OCI-LY7 (cell line): ENCODE measurements at regions not wholly inside any gene's neighbourhood (a gene's known extent, or its start where the extent isn't known, plus 50 kb on each side); places are given as distances from the start of the nearest gene placed in this dataset.

Source experiments
- BruUV-seq: library from RNA; stranded (reverse); fragments of 400-500 nt; replicated peaks from 2 replicates; lab custom pipeline; 2021; lab: Mats Ljungman, UMichigan
- CTCF ChIA-PET: fragments of 300-600 bp; sonication (Branson Sonifier 250); formaldehyde crosslinking; loops from one replicate; lab custom pipeline; 2022; ENCODE audit warnings: antibody characterized with exemption; ENCODE audit not compliant: unreplicated experiment; lab: Charles Lee
- POLR2A ChIA-PET: fragments of 300-600 bp; sonication (Branson Sonifier 250); formaldehyde crosslinking; loops from one replicate; lab custom pipeline; 2022; ENCODE audit warnings: antibody characterized with exemption; lab: Charles Lee
- DNase-seq: peaks from one replicate; pipeline ENCODE4 v3.0.0-alpha.2; 2015; ENCODE audit warnings: low spot score
- H2AFZ ChIP-seq: fragments of 200-600 bp; sonication (generic), shearing (Covaris generic); 2 replicates; pipeline ENCODE4 v1.6.1; 2014; ENCODE audit warnings: mild to moderate bottlenecking, antibody characterized with exemption, low read length, moderate library complexity
- H3K27ac ChIP-seq: fragments of 200-600 bp; sonication (generic); 2 replicates; pipeline ENCODE4 v1.5.1; 2014; ENCODE audit warnings: mixed run types, low read depth, mild to moderate bottlenecking, moderate library complexity, low read length, inconsistent platforms; ENCODE audit not compliant: poor library complexity, severe bottlenecking
- H3K36me3 ChIP-seq: fragments of 200-600 bp; sonication (generic); 2 replicates; pipeline ENCODE4 v1.6.1; 2014; ENCODE audit warnings: mild to moderate bottlenecking, antibody characterized with exemption, low read length, moderate library complexity, mixed read lengths; ENCODE audit not compliant: insufficient read depth
- H3K4me1 ChIP-seq: fragments of 200-600 bp; sonication (generic); 2 replicates; pipeline ENCODE4 v1.5.1; 2014; ENCODE audit warnings: mild to moderate bottlenecking, low read length; ENCODE audit not compliant: insufficient read depth, poor library complexity, severe bottlenecking
- H3K4me2 ChIP-seq: fragments of 200-600 bp; sonication (generic); 2 replicates; pipeline ENCODE4 v1.6.1; 2014; ENCODE audit warnings: mild to moderate bottlenecking, low read length
- H3K4me3 ChIP-seq: fragments of 200-600 bp; sonication (generic); 2 replicates; pipeline ENCODE4 v1.5.1; 2014; ENCODE audit warnings: mild to moderate bottlenecking, low read depth, low read length; ENCODE audit not compliant: poor library complexity, severe bottlenecking
- H3K79me2 ChIP-seq: fragments of 200-600 bp; sonication (generic); 2 replicates; pipeline ENCODE4 v1.6.1; 2016; ENCODE audit warnings: low read depth, mild to moderate bottlenecking, low read length, moderate library complexity, mixed read lengths; ENCODE audit not compliant: insufficient read depth
- H3K9me2 ChIP-seq: fragments of 200-600 bp; sonication (generic); 2 replicates; pipeline ENCODE4 v1.6.1; 2016; ENCODE audit warnings: mild to moderate bottlenecking, low read length, mixed read lengths; ENCODE audit not compliant: insufficient read depth
- H3K9me3 ChIP-seq: fragments of 200-600 bp; sonication (generic); 2 replicates; pipeline ENCODE4 v1.6.1; 2014; ENCODE audit warnings: mild to moderate bottlenecking, mixed run types, low read length, mixed read lengths
- H4K20me1 ChIP-seq: fragments of 200-600 bp; sonication (generic); 2 replicates; pipeline ENCODE4 v1.6.1; 2014; ENCODE audit warnings: mild to moderate bottlenecking, antibody characterized with exemption, low read length, moderate library complexity, mixed read lengths; ENCODE audit not compliant: insufficient read depth
- EZH2phosphoT487 ChIP-seq: fragments of 200-600 bp; sonication (generic); IDR thresholded peaks from 2 replicates; pipeline ENCODE4 v1.6.1; 2018; ENCODE audit warnings: low read depth, borderline replicate concordance, mild to moderate bottlenecking, mixed run types, antibody characterized with exemption, low read length, moderate library complexity, mixed read lengths
- intact Hi-C: fragments of 100-400 bp; cut with micrococcal nuclease; formaldehyde crosslinking; loops from one replicate; pipeline ENCODE4 v1.10.0; 2022; ENCODE audit not compliant: unreplicated experiment
- TF ChIP-seq, protein P1 (sequence below): fragments of 200-600 bp; sonication (generic); conservative IDR thresholded peaks from 2 replicates; pipeline ENCODE4 v1.5.1; 2014; ENCODE audit warnings: mild to moderate bottlenecking, antibody characterized with exemption, low read length, moderate library complexity, mixed read lengths

- no peak for DNase-seq
- H3K4me1 ChIP-seq, result no peaks in the 10 kb centered on the region
- H3K9me3 ChIP-seq, result no peaks in the 10 kb centered on the region
- no peaks in the 10 kb centered on the region for H3K9me2 ChIP-seq
- no TSS peak for BruUV-seq
- no peak overlapping the region for H3K4me2 ChIP-seq
- POLR2A ChIA-PET, result no interaction called here
- no peak overlapping the region for H2AFZ ChIP-seq
- H3K4me3 ChIP-seq, result no peak overlapping the region
- CTCF ChIA-PET, result no interaction called here
- TF ChIP-seq EZH2phosphoT487, result no peak
- TF ChIP-seq, protein P1, sequence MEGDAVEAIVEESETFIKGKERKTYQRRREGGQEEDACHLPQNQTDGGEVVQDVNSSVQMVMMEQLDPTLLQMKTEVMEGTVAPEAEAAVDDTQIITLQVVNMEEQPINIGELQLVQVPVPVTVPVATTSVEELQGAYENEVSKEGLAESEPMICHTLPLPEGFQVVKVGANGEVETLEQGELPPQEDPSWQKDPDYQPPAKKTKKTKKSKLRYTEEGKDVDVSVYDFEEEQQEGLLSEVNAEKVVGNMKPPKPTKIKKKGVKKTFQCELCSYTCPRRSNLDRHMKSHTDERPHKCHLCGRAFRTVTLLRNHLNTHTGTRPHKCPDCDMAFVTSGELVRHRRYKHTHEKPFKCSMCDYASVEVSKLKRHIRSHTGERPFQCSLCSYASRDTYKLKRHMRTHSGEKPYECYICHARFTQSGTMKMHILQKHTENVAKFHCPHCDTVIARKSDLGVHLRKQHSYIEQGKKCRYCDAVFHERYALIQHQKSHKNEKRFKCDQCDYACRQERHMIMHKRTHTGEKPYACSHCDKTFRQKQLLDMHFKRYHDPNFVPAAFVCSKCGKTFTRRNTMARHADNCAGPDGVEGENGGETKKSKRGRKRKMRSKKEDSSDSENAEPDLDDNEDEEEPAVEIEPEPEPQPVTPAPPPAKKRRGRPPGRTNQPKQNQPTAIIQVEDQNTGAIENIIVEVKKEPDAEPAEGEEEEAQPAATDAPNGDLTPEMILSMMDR, result no peak
- intact Hi-C loops, result no loop called here
- H3K79me2 ChIP-seq, result no peaks in the 10 kb centered on the region
- H3K27ac ChIP-seq, result no peak overlapping the region
- no peaks in the 10 kb centered on the region for H4K20me1 ChIP-seq
- H3K36me3 ChIP-seq, result no peaks in the 10 kb centered on the region
Observed at GRCh38 chr1:175797576-175797975, 54.2 kb upstream of the TNR start.

DNA sequence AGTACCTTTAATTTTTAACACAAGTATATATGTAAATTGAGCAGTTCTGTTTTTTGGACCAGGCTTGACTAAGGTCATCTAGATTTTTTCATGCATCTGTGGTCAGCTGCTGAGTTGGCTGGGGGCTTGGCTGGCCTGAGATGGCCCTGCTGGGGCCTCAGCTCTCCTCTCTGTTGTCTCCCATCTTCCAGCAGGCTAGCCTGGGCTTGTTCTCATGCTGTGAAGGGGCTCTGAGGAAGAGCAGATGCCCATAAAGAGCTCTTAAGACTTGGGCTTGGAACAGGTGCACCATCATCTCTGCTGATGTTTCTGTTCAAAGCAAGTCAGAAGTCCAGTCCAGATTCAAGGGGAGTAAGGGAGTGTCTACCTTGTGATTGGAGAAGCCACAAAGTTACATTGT is 51.2 kb upstream of the TNR start:
- Histone ChIP-seq H3K79me2 (no peaks in the 10 kb centered on the region), H3K4me1 (no peaks in the 10 kb centered on the region), H3K27ac (no peak overlapping the region), H3K36me3 (no peaks in the 10 kb centered on the region), H3K4me2 (no peak overlapping the region), H2AFZ (no peak overlapping the region), H3K4me3 (no peak overlapping the region), H3K9me2 (no peaks in the 10 kb centered on the region), H3K9me3 (no peaks in the 10 kb centered on the region), H4K20me1 (no peaks in the 10 kb centered on the region)
- intact Hi-C loops, result no loop called here
- ChIA-PET CTCF (no interaction called here), POLR2A (no interaction called here)
- no peak for DNase-seq
- no TSS peak for BruUV-seq
- TF ChIP-seq, protein P1, result no peak
- no peak for TF ChIP-seq EZH2phosphoT487

DNA sequence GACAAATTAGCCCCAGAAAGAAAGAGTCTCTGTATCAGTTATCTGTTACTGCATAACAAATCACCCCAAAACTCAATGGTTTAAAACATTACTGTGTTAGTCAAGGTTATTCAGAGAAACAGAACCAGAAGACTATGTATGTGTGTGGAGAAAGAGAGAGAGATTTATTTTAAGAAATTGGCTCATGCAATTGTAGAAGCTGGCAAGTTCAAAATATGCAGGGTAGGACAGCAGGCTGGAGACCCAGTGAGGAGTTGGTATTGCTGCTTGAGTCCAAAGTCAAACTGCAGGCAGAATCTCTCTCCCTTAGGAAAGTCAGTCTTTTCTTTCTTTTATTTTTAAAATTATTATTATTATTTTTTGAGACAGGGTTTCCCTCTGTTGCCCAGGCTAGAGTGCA is 50.2 kb upstream of the TNR start:
- Histone ChIP-seq H3K27ac (no peak overlapping the region), H3K9me3 (no peaks in the 10 kb centered on the region), H2AFZ (no peak overlapping the region), H3K4me2 (no peak overlapping the region), H3K36me3 (no peaks in the 10 kb centered on the region), H3K9me2 (no peaks in the 10 kb centered on the region), H3K79me2 (no peaks in the 10 kb centered on the region), H3K4me1 (no peaks in the 10 kb centered on the region), H3K4me3 (no peak overlapping the region), H4K20me1 (no peaks in the 10 kb centered on the region)
- ChIA-PET CTCF (no interaction called here), POLR2A (no interaction called here)
- intact Hi-C loops, result no loop called here
- DNase-seq, result no peak
- TF ChIP-seq, protein P1, result no peak
- no peak for TF ChIP-seq EZH2phosphoT487
- BruUV-seq, result no TSS peak
